Globus pallidus (tissue), 1 donor: ENCODE measurements at regions not wholly inside any gene's neighbourhood (a gene's known extent, or its start where the extent isn't known, plus 50 kb on each side); places are given as distances from the start of the nearest gene placed in this dataset.

ENCODE experiments used
- DNase-seq: peaks from one replicate; pipeline ENCODE4 v3.0.0-alpha.2; 2015; ENCODE audit warnings: low spot score

GRCh38 chrX:107502316-107502715, 52.9 kb downstream of the FRMPD3 start:
- DNase-seq = no peak

- DNase-seq = no peak
Measured at GRCh38 chrX:107504006-107504405, 54.6 kb downstream of the FRMPD3 start.

GRCh38 chrX:107505223-107505622, 55.8 kb downstream of the FRMPD3 start:
- DNase-seq = no peak

- no peak for DNase-seq
Measured at GRCh38 chrX:107506596-107507031, 57.2 kb downstream of the FRMPD3 start.

- DNase-seq = no peak
Measured at GRCh38 chrX:107507093-107507743, 57.8 kb downstream of the FRMPD3 start.

GRCh38 chrX:107507744-107508117, 58.3 kb downstream of the FRMPD3 start:
- no peak for DNase-seq

- no peak for DNase-seq
Measured at GRCh38 chrX:107508925-107509324, 59.5 kb downstream of the FRMPD3 start.

- DNase-seq = no peak
Measured at GRCh38 chrX:107514944-107515343, 65.5 kb downstream of the FRMPD3 start.

- no peak for DNase-seq
Measured at GRCh38 chrX:107521877-107522586, 72.6 kb downstream of the FRMPD3 start.

GRCh38 chrX:107522901-107523300, 73.4 kb downstream of the FRMPD3 start:
- no peak for DNase-seq

GRCh38 chrX:107526141-107526540, 76.7 kb downstream of the FRMPD3 start:
- DNase-seq = no peak

- DNase-seq = no peak
Measured at GRCh38 chrX:107530141-107530540, 80.7 kb downstream of the FRMPD3 start.

GRCh38 chrX:107537815-107538214, 88.4 kb downstream of the FRMPD3 start:
- no peak for DNase-seq

GRCh38 chrX:107541244-107541643, 87.1 kb upstream of the PRPS1 start:
- no peak for DNase-seq

- no peak for DNase-seq
Measured at GRCh38 chrX:107542040-107542439, 86.3 kb upstream of the PRPS1 start.

GRCh38 chrX:107542500-107542899, 85.8 kb upstream of the PRPS1 start:
- peak; percentile 62 for DNase-seq

- DNase-seq = no peak
Measured at GRCh38 chrX:107547621-107548020, 80.7 kb upstream of the PRPS1 start.

- no peak for DNase-seq
Measured at GRCh38 chrX:107548775-107549174, 79.5 kb upstream of the PRPS1 start.

GRCh38 chrX:107549504-107549903, 78.8 kb upstream of the PRPS1 start:
- no peak for DNase-seq

GRCh38 chrX:107551546-107551945, 76.8 kb upstream of the PRPS1 start:
- DNase-seq = peak; percentile 30

- no peak for DNase-seq
Measured at GRCh38 chrX:107552930-107553329, 75.4 kb upstream of the PRPS1 start.

GRCh38 chrX:107556967-107557366, 71.3 kb upstream of the PRPS1 start:
- no peak for DNase-seq

- no peak for DNase-seq
Measured at GRCh38 chrX:107559506-107559905, 68.8 kb upstream of the PRPS1 start.

GRCh38 chrX:107560041-107560440, 68.3 kb upstream of the PRPS1 start:
- DNase-seq = no peak
